ENCODE measurements at regions not wholly inside any gene's neighbourhood (a gene's known extent, or its start where the extent isn't known, plus 50 kb on each side); places are given as distances from the start of the nearest gene placed in this dataset.

DNA sequence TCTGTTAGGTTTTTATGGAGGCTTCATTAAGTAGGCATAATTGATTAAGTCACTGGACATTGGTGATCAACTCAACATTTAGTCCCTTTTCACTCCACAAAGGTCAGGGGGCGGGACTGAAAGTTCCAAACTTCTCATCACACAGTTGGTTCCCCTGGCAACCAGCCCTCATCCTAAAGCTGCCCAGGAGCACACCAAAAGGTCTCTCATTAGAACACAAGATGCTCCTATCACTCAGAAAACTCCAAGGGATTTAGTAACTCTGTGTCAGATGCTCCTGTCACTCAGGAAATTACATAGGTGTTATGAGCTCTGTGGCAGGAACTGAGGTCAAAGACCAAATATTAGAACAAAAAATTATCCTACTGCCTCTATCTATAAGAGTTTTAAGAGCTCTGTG lies 321.5 kb downstream of the OTOL1 start:
- no peaks in the 10 kb centered on the region for H3K27me3 ChIP-seq
- Mint-ChIP-seq H3K9me3 (no peaks in the 10 kb centered on the region), H3K27me3 (ENCODE audit: insufficient read depth, low read depth) (peaks cover 2% of the 10 kb centered on the region), H3K36me3 (no peaks in the 10 kb centered on the region), H3K27ac (no peak overlapping the region), H3K4me3 (no peak overlapping the region), H3K4me1 (no peaks in the 10 kb centered on the region)
- no peak overlapping the region for H3K4me3 ChIP-seq
- H3K27ac ChIP-seq: no peak overlapping the region
- no peaks in the 10 kb centered on the region for H3F3A ChIP-seq (ENCODE audit: low read depth)
- H2AFZ ChIP-seq (replicated peaks): no peak overlapping the region
- H3K36me3 ChIP-seq: no peaks in the 10 kb centered on the region
- peak; percentile 7 for DNase-seq (ENCODE audit: low spot score)
- H3K9ac ChIP-seq: no peak overlapping the region
- H3K4me2 ChIP-seq: no peak overlapping the region
- H3K9me3 ChIP-seq (ENCODE audit: low read depth): no peaks in the 10 kb centered on the region
- no peaks in the 10 kb centered on the region for H4K20me1 ChIP-seq (ENCODE audit: low read depth)
- TF ChIP-seq EZH2phosphoT487 (IDR thresholded peaks at IDR 0.05): no peak
- TF ChIP-seq, protein P1, sequence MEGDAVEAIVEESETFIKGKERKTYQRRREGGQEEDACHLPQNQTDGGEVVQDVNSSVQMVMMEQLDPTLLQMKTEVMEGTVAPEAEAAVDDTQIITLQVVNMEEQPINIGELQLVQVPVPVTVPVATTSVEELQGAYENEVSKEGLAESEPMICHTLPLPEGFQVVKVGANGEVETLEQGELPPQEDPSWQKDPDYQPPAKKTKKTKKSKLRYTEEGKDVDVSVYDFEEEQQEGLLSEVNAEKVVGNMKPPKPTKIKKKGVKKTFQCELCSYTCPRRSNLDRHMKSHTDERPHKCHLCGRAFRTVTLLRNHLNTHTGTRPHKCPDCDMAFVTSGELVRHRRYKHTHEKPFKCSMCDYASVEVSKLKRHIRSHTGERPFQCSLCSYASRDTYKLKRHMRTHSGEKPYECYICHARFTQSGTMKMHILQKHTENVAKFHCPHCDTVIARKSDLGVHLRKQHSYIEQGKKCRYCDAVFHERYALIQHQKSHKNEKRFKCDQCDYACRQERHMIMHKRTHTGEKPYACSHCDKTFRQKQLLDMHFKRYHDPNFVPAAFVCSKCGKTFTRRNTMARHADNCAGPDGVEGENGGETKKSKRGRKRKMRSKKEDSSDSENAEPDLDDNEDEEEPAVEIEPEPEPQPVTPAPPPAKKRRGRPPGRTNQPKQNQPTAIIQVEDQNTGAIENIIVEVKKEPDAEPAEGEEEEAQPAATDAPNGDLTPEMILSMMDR (IDR thresholded peaks at IDR 0.05): no peak
- no peak for TF ChIP-seq EZH2 (IDR thresholded peaks at IDR 0.05)
- H3K4me1 ChIP-seq: no peaks in the 10 kb centered on the region
- no peaks in the 10 kb centered on the region for H3K79me2 ChIP-seq (ENCODE audit: low read depth)

DNA sequence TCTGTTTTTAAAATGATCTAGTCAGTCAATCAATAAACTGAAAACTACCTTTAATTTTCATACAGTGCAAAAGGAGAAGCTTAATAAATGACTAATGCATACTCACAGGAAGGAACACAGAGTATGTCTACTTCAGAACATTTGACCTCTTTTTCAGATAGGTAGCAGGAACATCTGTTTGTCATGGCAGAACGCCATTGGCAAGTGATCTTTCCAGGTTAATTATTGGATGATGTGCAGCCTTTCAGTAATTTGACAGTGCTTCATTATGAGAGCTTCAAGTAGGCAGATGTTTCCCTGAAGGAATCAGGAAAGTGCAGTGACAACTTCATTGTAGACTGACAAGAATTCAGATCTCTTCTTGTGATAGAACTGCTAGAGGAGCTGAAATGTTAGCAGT lies 325.0 kb downstream of the OTOL1 start:
- Histone ChIP-seq H3K79me2 (ENCODE audit: low read depth) (no peaks in the 10 kb centered on the region), H4K20me1 (ENCODE audit: low read depth) (no peaks in the 10 kb centered on the region), H3F3A (ENCODE audit: low read depth) (no peaks in the 10 kb centered on the region), H2AFZ (replicated peaks) (no peak overlapping the region), H3K4me1 (no peaks in the 10 kb centered on the region), H3K9ac (no peak overlapping the region), H3K27me3 (no peaks in the 10 kb centered on the region), H3K9me3 (ENCODE audit: low read depth) (no peaks in the 10 kb centered on the region), H3K4me3 (no peak overlapping the region), H3K27ac (no peak overlapping the region), H3K4me2 (no peak overlapping the region), H3K36me3 (no peaks in the 10 kb centered on the region)
- TF ChIP-seq EZH2phosphoT487 (IDR thresholded peaks at IDR 0.05): no peak
- no peak for DNase-seq (ENCODE audit: low spot score)
- Mint-ChIP-seq H3K4me3 (no peak overlapping the region), H3K4me1 (no peaks in the 10 kb centered on the region), H3K27me3 (ENCODE audit: insufficient read depth, low read depth) (peaks cover 2% of the 10 kb centered on the region), H3K36me3 (no peaks in the 10 kb centered on the region), H3K27ac (no peak overlapping the region), H3K9me3 (no peaks in the 10 kb centered on the region)

DNA sequence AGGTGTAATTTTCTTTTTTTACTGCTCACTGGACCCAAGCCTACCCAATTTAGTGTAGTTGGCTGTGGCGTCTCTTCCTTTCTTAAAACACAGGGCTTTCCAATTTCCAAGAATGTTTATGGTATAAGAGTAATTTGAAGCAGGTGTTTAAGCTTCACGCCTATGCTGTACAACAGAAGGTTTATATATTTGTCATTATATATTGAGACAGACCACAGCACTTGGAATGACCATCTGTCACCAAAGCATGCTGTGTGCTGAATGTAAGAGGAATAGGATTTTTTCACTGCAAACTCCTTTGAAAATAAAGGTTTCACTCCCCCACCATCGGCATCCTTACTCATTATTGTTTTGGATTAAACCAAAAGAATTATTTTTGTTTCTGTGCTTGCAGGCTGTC lies 325.7 kb downstream of the OTOL1 start:
- Histone ChIP-seq H3K27ac (no peak overlapping the region), H3K4me3 (no peak overlapping the region), H3F3A (ENCODE audit: low read depth) (no peaks in the 10 kb centered on the region), H2AFZ (replicated peaks) (no peak overlapping the region), H3K4me2 (no peak overlapping the region), H4K20me1 (ENCODE audit: low read depth) (no peaks in the 10 kb centered on the region), H3K79me2 (ENCODE audit: low read depth) (no peaks in the 10 kb centered on the region), H3K9me3 (ENCODE audit: low read depth) (no peaks in the 10 kb centered on the region), H3K36me3 (no peaks in the 10 kb centered on the region), H3K27me3 (no peaks in the 10 kb centered on the region), H3K9ac (no peak overlapping the region), H3K4me1 (no peaks in the 10 kb centered on the region)
- Mint-ChIP-seq H3K27ac (no peak overlapping the region), H3K4me3 (no peak overlapping the region), H3K4me1 (no peaks in the 10 kb centered on the region), H3K9me3 (no peaks in the 10 kb centered on the region), H3K27me3 (ENCODE audit: insufficient read depth, low read depth) (peaks cover 2% of the 10 kb centered on the region), H3K36me3 (no peaks in the 10 kb centered on the region)
- DNase-seq (ENCODE audit: low spot score): no peak
- TF ChIP-seq, protein P1 (IDR thresholded peaks at IDR 0.05): no peak
- TF ChIP-seq EZH2 (IDR thresholded peaks at IDR 0.05) (no peak), EZH2phosphoT487 (IDR thresholded peaks at IDR 0.05) (no peak)

DNA sequence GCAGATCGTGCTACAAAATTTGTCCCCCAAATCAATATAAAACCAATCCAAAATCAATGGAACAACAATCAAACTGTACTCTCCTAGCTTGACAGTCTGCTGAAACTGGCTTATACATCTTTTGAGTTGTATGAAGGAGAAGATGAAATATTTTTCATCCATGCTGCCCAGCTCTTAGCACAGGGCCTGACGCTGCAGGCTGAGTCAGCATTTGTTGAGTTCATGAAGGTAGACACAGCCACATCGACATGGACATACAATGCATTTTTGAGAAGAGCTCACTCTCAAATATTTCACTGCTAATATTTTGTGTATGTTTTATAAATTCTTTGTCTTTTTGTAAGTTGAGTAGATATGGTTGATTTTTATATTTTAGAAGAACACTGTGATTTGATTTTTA lies 327.3 kb downstream of the OTOL1 start:
- Mint-ChIP-seq H3K27ac (no peak overlapping the region), H3K4me1 (no peaks in the 10 kb centered on the region), H3K27me3 (ENCODE audit: insufficient read depth, low read depth) (peaks cover 2% of the 10 kb centered on the region), H3K4me3 (no peak overlapping the region), H3K9me3 (no peaks in the 10 kb centered on the region), H3K36me3 (no peaks in the 10 kb centered on the region)
- no peak overlapping the region for H3K27ac ChIP-seq
- TF ChIP-seq, protein P1 (IDR thresholded peaks at IDR 0.05): no peak
- TF ChIP-seq EZH2 (IDR thresholded peaks at IDR 0.05): no peak
- no peak for TF ChIP-seq EZH2phosphoT487 (IDR thresholded peaks at IDR 0.05)
- no peaks in the 10 kb centered on the region for H3F3A ChIP-seq (ENCODE audit: low read depth)
- H3K4me3 ChIP-seq: no peak overlapping the region
- no peak overlapping the region for H3K4me2 ChIP-seq
- H4K20me1 ChIP-seq (ENCODE audit: low read depth): no peaks in the 10 kb centered on the region
- no peak overlapping the region for H2AFZ ChIP-seq (replicated peaks)
- no peak for DNase-seq (ENCODE audit: low spot score)
- no peaks in the 10 kb centered on the region for H3K4me1 ChIP-seq
- no peaks in the 10 kb centered on the region for H3K36me3 ChIP-seq
- no peaks in the 10 kb centered on the region for H3K9me3 ChIP-seq (ENCODE audit: low read depth)
- no peaks in the 10 kb centered on the region for H3K79me2 ChIP-seq (ENCODE audit: low read depth)
- H3K27me3 ChIP-seq: no peaks in the 10 kb centered on the region
- no peak overlapping the region for H3K9ac ChIP-seq
